IMR-90 (cell line): ENCODE measurements at regions not wholly inside any gene's neighbourhood (a gene's known extent, or its start where the extent isn't known, plus 50 kb on each side); places are given as distances from the start of the nearest gene placed in this dataset.

ENCODE experiments used
- ATAC-seq: fragments of 200-7000 bp; cut with Tn5 transposase; 2 replicates; pipeline ENCODE4 v1.9.1; 2020; ENCODE audit warnings: low read depth, mild to moderate bottlenecking, moderate library complexity
- BruUV-seq: library from RNA; stranded (reverse); fragments of 400-500 nt; replicated peaks from 2 replicates; lab custom pipeline; 2021; lab: Mats Ljungman, UMichigan
- CTCF ChIA-PET: fragments of 300-600 bp; formaldehyde crosslinking; extraction: SDS; loops from one replicate; lab custom pipeline; 2021; ENCODE audit warnings: antibody characterized with exemption; lab: Yijun Ruan, JAX
- POLR2A ChIA-PET: fragments of 300-600 bp; sonication (Branson Sonifier 250); formaldehyde crosslinking; loops from one replicate; lab custom pipeline; 2022; ENCODE audit warnings: antibody characterized with exemption; ENCODE audit not compliant: unreplicated experiment; lab: Charles Lee
- DNase-seq: peaks from one replicate; pipeline ENCODE4 v3.0.0; 2013
- H2AFZ ChIP-seq: replicated peaks from 2 replicates; pipeline ENCODE3; 2013; ENCODE audit warnings: low read length, mild to moderate bottlenecking; ENCODE audit not compliant: poor library complexity
- H2AK5ac ChIP-seq: 2 replicates; pipeline ENCODE4 v1.6.1; 2013; ENCODE audit warnings: low read depth, low read length, inconsistent platforms
- H2AK9ac ChIP-seq: replicated peaks from 2 replicates; pipeline ENCODE3; 2013; ENCODE audit warnings: mild to moderate bottlenecking, low read depth, low read length, moderate library complexity; ENCODE audit not compliant: poor library complexity
- H2BK120ac ChIP-seq: 2 replicates; pipeline ENCODE4 v1.6.1; 2013; ENCODE audit warnings: low read depth, low read length, inconsistent platforms
- H2BK15ac ChIP-seq: 3 replicates; pipeline ENCODE4 v1.6.1; 2013; ENCODE audit warnings: low read depth, low read length, inconsistent platforms
- H2BK20ac ChIP-seq: 2 replicates; pipeline ENCODE4 v1.6.1; 2013; ENCODE audit warnings: low read depth, mild to moderate bottlenecking, inconsistent platforms, low read length, moderate library complexity
- H2BK5ac ChIP-seq: 2 replicates; pipeline ENCODE4 v1.6.1; 2013; ENCODE audit warnings: mild to moderate bottlenecking, low read depth, low read length, inconsistent platforms; ENCODE audit not compliant: poor library complexity, severe bottlenecking
- H3K14ac ChIP-seq: replicated peaks from 2 replicates; pipeline ENCODE4 v1.6.1; 2013; ENCODE audit warnings: low read depth, low read length, inconsistent platforms
- H3K18ac ChIP-seq: 2 replicates; pipeline ENCODE4 v1.6.1; 2013; ENCODE audit warnings: low read depth, low read length, control low read depth
- H3K23ac ChIP-seq: 2 replicates; pipeline ENCODE4 v1.6.1; 2013; ENCODE audit warnings: low read depth, low read length, inconsistent platforms
- H3K27ac ChIP-seq: 2 replicates; pipeline ENCODE4 v1.5.1; 2013; ENCODE audit warnings: mild to moderate bottlenecking, control low read depth, low read length; ENCODE audit not compliant: insufficient read depth
- H3K27me3 ChIP-seq: 2 replicates; pipeline ENCODE4 v1.6.1; 2013; ENCODE audit warnings: low read length; ENCODE audit not compliant: control insufficient read depth, insufficient read depth
- H3K36me3 ChIP-seq: 2 replicates; pipeline ENCODE4 v1.6.1; 2013; ENCODE audit warnings: low read length, mixed read lengths; ENCODE audit not compliant: control insufficient read depth, insufficient read depth
- H3K4ac ChIP-seq: 2 replicates; pipeline ENCODE4 v1.6.1; 2013; ENCODE audit warnings: low read depth, low read length, inconsistent platforms
- H3K4me1 ChIP-seq: 2 replicates; pipeline ENCODE4 v1.6.1; 2013; ENCODE audit warnings: low read length, mixed read lengths; ENCODE audit not compliant: control insufficient read depth, insufficient read depth
- H3K4me2 ChIP-seq: 2 replicates; pipeline ENCODE4 v1.6.1; 2013; ENCODE audit warnings: low read depth, mild to moderate bottlenecking, control low read depth, low read length, moderate library complexity
- H3K4me3 ChIP-seq: 2 replicates; pipeline ENCODE4 v1.5.1; 2013; ENCODE audit warnings: low read depth, mild to moderate bottlenecking, control low read depth, low read length, moderate library complexity; ENCODE audit not compliant: insufficient read depth
- H3K56ac ChIP-seq: 2 replicates; pipeline ENCODE4 v1.6.1; 2013; ENCODE audit warnings: low read length, inconsistent platforms; ENCODE audit not compliant: insufficient read depth; ENCODE audit errors: extremely low read depth
- H3K79me1 ChIP-seq, 2 experiments: 2 replicates each; pipeline ENCODE4 v1.6.1; 2013; ENCODE audit warnings: low read length in 2 of 2, inconsistent platforms in 1 of 2, low read depth in 1 of 2
- H3K9ac ChIP-seq: 2 replicates; pipeline ENCODE4 v1.6.1; 2013; ENCODE audit warnings: low read depth, low read length, control low read depth
- H3K9me1 ChIP-seq: 2 replicates; pipeline ENCODE4 v1.6.1; 2013; ENCODE audit warnings: low read length, inconsistent platforms; ENCODE audit not compliant: insufficient read depth
- H3K9me3 ChIP-seq: 2 replicates; pipeline ENCODE4 v1.6.1; 2013; ENCODE audit warnings: low read length; ENCODE audit not compliant: control insufficient read depth, insufficient read depth
- H4K20me1 ChIP-seq: 2 replicates; pipeline ENCODE4 v1.6.1; 2013; ENCODE audit warnings: low read length, inconsistent platforms; ENCODE audit not compliant: insufficient read depth
- H4K5ac ChIP-seq: 2 replicates; pipeline ENCODE4 v1.6.1; 2013; ENCODE audit warnings: mild to moderate bottlenecking, low read depth, low read length, control low read depth
- H4K8ac ChIP-seq, 2 experiments: 2 replicates each; pipeline ENCODE4 v1.6.1; 2013; ENCODE audit warnings: low read depth in 2 of 2, low read length in 2 of 2, control low read depth in 1 of 2, inconsistent platforms in 1 of 2
- H4K91ac ChIP-seq: 2 replicates; pipeline ENCODE4 v1.6.1; 2013; ENCODE audit warnings: low read depth, low read length, inconsistent platforms; ENCODE audit not compliant: insufficient read depth
- BHLHE40 ChIP-seq: fragments of 150-350 bp; IDR thresholded peaks from 2 replicates; pipeline ENCODE4 v1.6.1; 2016; ENCODE audit warnings: mild to moderate bottlenecking, low read depth, low read length
- MAFK ChIP-seq: IDR thresholded peaks from 2 replicates; pipeline ENCODE4 v1.6.1; 2012; ENCODE audit warnings: low read depth, low read length, improper control_type of control experiment
- MAZ ChIP-seq: IDR thresholded peaks from 2 replicates; pipeline ENCODE4 v1.6.1; 2012; ENCODE audit warnings: low read depth, mild to moderate bottlenecking, low read length, improper control_type of control experiment, moderate library complexity, borderline replicate concordance
- NFE2L2 ChIP-seq: fragments of 150-350 bp; IDR thresholded peaks from 2 replicates; pipeline ENCODE4 v1.6.1; 2016; ENCODE audit warnings: low read depth, mild to moderate bottlenecking, low read length
- dilution Hi-C: fragments of 300-500 bp; cut with HindIII; formaldehyde crosslinking; loops from one replicate; pipeline ENCODE4 v1.14.3; 2018; ENCODE audit warnings: low sequenced_read_pairs; ENCODE audit not compliant: unreplicated experiment
- in situ Hi-C: fragments of 300-500 bp; cut with MboI; formaldehyde crosslinking; loops from 3 replicates; pipeline ENCODE4 v1.14.3; 2019; ENCODE audit warnings: low sequenced_read_pairs, inconsistent platforms, mixed read lengths
- intact Hi-C: fragments of 100-400 bp; cut with micrococcal nuclease; formaldehyde crosslinking; loops from 2 replicates; pipeline ENCODE4 v1.10.0; 2022
- TF ChIP-seq, protein P1 (sequence below): fragments of 150-350 bp; IDR thresholded peaks from 2 replicates; pipeline ENCODE4 v1.6.1; 2016; ENCODE audit warnings: low read depth, mild to moderate bottlenecking, low read length, moderate library complexity, borderline replicate concordance

DNA sequence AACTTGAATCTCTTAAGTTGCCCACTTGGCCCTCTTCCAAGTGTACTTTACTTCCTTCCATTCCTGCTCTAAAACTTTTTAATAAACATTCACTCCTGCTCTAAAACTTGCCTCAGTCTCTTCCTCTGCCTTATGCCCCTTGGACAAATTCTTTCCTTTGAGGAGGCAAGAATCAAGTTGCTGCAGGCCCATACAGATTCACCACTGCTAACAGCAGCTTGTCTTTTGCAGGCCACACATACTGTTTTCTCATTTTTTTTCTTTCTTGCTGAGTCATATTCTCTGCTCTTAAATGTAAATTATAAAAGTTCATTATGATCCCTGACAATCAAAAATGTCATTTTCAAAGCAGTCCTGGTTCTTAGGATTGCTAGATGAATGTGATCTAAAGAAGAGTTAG is 1820.8 kb upstream of the FLRT2 start:
- no peaks in the 10 kb centered on the region for H3K79me1 ChIP-seq
- no peaks in the 10 kb centered on the region for H3K36me3 ChIP-seq
- H3K9ac ChIP-seq = no peak overlapping the region
- H2BK20ac ChIP-seq = no peak overlapping the region
- no peaks in the 10 kb centered on the region for H3K9me1 ChIP-seq
- no peak overlapping the region for H3K14ac ChIP-seq
- no peak overlapping the region for H4K8ac ChIP-seq
- dilution Hi-C loops = no loop called here
- no peak overlapping the region for H3K23ac ChIP-seq
- H3K9me3 ChIP-seq = no peaks in the 10 kb centered on the region
- H2AK5ac ChIP-seq = no peak overlapping the region
- H3K27me3 ChIP-seq = no peaks in the 10 kb centered on the region
- peaks cover 6% of the 10 kb centered on the region for H3K4me1 ChIP-seq
- H3K4me3 ChIP-seq = no peak overlapping the region
- H4K91ac ChIP-seq = no peak overlapping the region
- H3K4ac ChIP-seq = no peak overlapping the region
- no peak overlapping the region for H4K5ac ChIP-seq
- no peaks in the 10 kb centered on the region for H4K20me1 ChIP-seq
- in situ Hi-C loops = no loop called here
- H2AFZ ChIP-seq = no peak overlapping the region
- no TSS peak for BruUV-seq
- no peak overlapping the region for H3K4me2 ChIP-seq
- H2BK15ac ChIP-seq = no peak overlapping the region
- ATAC-seq (no peak), DNase-seq (no peak)
- H3K27ac ChIP-seq = no peak overlapping the region
- H3K18ac ChIP-seq = no peak overlapping the region
- TF ChIP-seq, protein P1, sequence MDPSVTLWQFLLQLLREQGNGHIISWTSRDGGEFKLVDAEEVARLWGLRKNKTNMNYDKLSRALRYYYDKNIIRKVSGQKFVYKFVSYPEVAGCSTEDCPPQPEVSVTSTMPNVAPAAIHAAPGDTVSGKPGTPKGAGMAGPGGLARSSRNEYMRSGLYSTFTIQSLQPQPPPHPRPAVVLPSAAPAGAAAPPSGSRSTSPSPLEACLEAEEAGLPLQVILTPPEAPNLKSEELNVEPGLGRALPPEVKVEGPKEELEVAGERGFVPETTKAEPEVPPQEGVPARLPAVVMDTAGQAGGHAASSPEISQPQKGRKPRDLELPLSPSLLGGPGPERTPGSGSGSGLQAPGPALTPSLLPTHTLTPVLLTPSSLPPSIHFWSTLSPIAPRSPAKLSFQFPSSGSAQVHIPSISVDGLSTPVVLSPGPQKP = no peak
- TF ChIP-seq NFE2L2 (peak; percentile 37; the same call in 1 of the 2 replicates), MAZ (no peak), MAFK (no peak), BHLHE40 (no peak)
- H2BK120ac ChIP-seq = no peak overlapping the region
- CTCF ChIA-PET = no interaction called here
- no peak overlapping the region for H2AK9ac ChIP-seq
- H3K56ac ChIP-seq = no peak overlapping the region
- H2BK5ac ChIP-seq = no peak overlapping the region
- intact Hi-C loops = no loop called here
- POLR2A ChIA-PET = interaction anchor here (0.5 kb wide), 1 partner anchor 15 kb away, joined by 3 read pairs; no protein-coding TSS in a partner anchor
